GM19438 (cell line): ENCODE measurements at regions not wholly inside any gene's neighbourhood (a gene's known extent, or its start where the extent isn't known, plus 50 kb on each side); places are given as distances from the start of the nearest gene placed in this dataset.
"Not testable (repeated sequence)": the region's sequence is repeated elsewhere in the genome, so short reads cannot be mapped to it uniquely, and the experiment has no call there.

Experiments
- ATAC-seq: cut with Tn5 transposase; IDR thresholded peaks from one replicate; pipeline ENCODE4 v1.9.1; 2021; ENCODE audit warnings: low read depth; ENCODE audit not compliant: unreplicated experiment

DNA sequence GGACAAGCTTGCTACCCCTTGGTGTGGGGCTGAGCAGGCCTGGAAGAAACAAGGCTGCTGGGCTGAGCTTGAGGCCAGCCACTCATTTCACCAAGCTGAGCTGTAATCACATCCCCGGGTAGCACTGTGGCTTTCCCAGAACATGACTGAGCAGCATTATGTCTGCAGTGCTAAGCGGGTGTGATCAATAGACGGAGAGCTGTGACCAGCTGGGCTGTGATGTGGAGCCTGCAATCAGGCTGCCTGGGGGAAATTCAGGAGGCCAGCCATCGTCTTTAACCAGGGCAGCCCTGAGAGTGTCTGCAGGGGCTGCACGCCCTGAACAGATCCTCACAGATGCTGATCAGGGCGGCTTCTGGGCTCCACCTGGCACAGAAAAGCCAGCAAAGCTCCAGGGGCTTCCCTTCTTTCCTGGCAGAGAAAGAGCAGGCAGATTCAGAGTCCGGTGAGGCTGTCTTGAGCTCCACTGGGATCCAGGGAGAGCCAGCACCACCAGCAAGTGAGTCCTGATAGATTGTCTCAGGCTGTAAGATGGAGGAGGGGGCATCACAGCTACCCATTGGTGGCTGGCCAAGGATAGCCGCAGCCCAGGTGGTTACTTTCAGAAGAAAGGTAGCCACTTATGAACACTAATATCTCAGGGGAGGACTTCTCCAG is 165.9 kb downstream of the NRN1 start:
- no peak for ATAC-seq

- no peak for ATAC-seq
Measured at GRCh38 chr6:5838656-5839396, 167.9 kb downstream of the NRN1 start.

DNA sequence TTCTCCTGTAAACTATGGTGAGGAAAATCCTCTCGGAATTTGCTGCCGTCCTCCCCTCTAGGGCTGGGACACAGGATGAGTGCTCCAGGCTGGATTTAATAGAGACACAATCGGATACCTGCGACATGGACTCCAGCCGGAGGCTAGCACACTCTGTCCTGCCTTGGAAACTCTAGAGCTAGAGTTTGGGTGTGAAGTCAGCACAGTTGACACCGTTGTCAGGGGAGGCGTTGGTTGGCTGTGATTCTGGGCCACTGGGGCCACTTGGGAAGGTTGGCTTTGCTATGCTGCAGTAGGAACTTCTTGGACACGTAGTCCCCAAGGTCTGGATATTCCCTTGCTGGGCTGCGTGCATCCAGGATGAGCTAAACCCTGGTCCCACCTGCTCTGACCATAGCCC is 169.4 kb downstream of the NRN1 start:
- no peak for ATAC-seq

DNA sequence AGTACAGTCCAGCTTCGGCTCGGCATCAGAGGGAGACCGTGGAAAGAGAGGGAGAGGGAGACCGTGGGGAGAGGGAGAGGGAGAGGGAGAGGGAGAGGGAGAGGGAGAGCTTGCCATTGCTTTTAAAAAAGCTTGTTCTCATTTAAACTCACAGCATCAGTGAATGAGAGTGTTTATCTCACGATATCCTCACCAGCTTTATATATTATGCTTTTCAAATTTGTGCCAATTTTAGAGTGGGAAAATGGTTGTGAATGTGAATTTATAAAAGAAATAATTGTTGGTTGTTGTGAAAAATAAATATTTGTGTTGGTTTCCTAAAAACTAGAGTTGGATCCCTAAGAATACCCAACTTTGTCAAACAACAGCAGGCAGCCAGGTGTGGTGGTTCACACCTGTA is 170.1 kb downstream of the NRN1 start:
- ATAC-seq = not testable (repeated sequence)

- ATAC-seq = no peak
Measured at GRCh38 chr6:5833120-5833519, 173.6 kb downstream of the NRN1 start.

GRCh38 chr6:5832668-5833067 is 174.1 kb downstream of the NRN1 start:
- ATAC-seq = no peak

GRCh38 chr6:5831219-5831862 is 175.4 kb downstream of the NRN1 start:
- peak; percentile 84 for ATAC-seq

GRCh38 chr6:5828296-5828695 is 178.4 kb downstream of the NRN1 start:
- ATAC-seq = no peak

GRCh38 chr6:5827056-5827904 is 179.4 kb downstream of the NRN1 start:
- ATAC-seq = no peak

GRCh38 chr6:5824382-5824983 is 182.2 kb downstream of the NRN1 start:
- not testable (repeated sequence) for ATAC-seq
